ENCODE measurements at regions not wholly inside any gene's neighbourhood (a gene's known extent, or its start where the extent isn't known, plus 50 kb on each side); places are given as distances from the start of the nearest gene placed in this dataset.

DNA sequence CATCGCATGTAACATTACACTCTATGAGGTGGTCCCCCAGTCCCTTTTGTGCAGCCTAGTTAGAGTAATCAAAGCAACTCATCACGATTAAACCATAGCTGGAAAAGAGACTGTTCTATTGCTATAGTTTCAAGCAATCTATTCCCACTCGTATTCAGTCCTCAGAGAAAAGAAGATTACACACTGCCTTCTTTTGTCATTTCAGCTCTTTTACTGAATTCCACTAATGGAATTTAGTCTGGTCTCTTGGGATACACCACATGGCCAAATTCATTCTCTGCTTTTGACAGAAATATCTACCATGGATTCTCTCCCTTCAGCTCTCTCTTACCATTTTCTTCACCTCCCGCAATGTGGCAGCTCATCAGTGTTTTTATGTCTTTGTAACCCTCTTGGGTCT, 108.9 kb upstream of the HDAC9 start:
- DNase-seq (ENCODE audit: low spot score): no peak
- TF ChIP-seq, protein P1, sequence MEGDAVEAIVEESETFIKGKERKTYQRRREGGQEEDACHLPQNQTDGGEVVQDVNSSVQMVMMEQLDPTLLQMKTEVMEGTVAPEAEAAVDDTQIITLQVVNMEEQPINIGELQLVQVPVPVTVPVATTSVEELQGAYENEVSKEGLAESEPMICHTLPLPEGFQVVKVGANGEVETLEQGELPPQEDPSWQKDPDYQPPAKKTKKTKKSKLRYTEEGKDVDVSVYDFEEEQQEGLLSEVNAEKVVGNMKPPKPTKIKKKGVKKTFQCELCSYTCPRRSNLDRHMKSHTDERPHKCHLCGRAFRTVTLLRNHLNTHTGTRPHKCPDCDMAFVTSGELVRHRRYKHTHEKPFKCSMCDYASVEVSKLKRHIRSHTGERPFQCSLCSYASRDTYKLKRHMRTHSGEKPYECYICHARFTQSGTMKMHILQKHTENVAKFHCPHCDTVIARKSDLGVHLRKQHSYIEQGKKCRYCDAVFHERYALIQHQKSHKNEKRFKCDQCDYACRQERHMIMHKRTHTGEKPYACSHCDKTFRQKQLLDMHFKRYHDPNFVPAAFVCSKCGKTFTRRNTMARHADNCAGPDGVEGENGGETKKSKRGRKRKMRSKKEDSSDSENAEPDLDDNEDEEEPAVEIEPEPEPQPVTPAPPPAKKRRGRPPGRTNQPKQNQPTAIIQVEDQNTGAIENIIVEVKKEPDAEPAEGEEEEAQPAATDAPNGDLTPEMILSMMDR (IDR thresholded peaks at IDR 0.05; ENCODE audit: extremely low read depth, missing control alignments): no peak

DNA sequence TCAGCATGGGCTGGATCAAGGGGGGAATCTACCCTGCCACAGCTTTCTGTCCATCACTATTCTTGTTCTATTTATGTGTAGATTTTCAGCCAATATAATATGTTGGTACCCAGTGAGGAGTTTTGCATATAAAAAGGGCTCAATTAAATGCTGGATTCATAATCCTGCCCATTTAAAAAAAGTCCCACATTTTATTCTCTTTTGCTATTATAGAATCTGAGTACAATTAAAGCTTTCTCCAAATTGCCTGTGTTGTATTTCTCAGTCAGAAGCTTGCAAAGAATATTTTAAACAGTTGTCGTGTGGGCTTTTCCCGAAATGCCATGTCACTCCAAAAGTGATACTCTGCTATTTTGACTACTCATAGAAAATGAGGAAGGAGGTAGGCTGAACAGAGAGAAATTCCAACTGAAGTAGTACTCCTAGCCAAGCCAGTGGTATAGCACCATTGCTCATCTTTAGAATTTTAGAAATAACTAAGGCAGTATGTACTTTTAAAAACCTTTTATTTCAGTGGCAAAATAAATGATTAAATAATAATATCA, 108.3 kb upstream of the HDAC9 start:
- TF ChIP-seq, protein P1 (IDR thresholded peaks at IDR 0.05; ENCODE audit: extremely low read depth, missing control alignments): no peak
- DNase-seq (ENCODE audit: low spot score): no peak

DNA sequence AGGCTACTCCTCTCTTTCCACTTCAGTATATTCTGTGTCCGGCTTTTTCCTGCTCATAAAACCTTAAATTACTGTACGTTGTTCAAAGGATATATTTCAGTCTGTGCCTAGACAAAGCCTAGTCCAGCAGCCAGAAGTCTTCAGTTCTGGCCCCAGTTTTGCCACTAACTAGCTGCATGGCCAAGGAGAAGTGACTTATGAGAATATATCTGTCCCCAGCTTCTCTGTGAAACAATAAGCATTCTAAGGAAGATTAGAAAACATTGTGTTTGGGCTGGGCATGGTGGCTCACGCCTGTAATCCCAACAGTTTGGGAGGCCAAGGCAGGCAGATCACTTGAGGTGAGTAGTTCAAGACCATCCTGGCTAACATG, 105.0 kb upstream of the HDAC9 start:
- TF ChIP-seq, protein P1 (IDR thresholded peaks at IDR 0.05; ENCODE audit: extremely low read depth, missing control alignments): no peak
- DNase-seq (ENCODE audit: low spot score): no peak

DNA sequence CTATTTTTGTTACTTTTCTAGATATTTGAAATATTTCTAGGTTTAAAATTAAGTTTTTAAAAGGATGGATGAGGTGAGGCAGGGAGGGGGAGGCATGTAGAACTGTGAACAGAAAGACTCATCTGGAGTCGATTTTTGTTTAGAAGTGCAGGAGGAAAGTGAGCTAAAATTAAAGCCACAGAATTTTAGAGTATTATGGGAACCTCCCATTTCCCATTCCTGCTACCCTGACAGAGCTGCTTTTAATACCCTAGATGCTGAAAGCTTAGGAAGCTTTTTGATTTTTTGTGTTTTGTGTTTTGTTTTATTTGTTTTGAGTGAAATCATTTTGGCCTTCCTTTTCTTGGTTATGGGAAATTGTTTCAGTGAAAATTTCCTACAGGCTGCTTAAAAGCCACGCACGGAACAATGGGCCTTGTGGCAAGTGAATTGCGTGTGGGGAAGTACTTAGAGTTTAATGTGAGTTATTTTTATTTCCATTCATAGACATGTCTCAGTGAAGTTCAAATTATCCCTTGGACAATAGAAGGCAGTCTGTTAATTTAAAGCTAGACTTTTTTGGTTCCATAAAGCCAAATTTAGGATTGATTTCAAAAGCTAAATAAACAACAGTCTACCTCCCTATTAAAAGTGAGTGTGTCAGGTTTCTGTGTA, 102.0 kb upstream of the HDAC9 start:
- TF ChIP-seq, protein P1 (IDR thresholded peaks at IDR 0.05; ENCODE audit: extremely low read depth, missing control alignments): no peak
- DNase-seq (ENCODE audit: low spot score): no peak

DNA sequence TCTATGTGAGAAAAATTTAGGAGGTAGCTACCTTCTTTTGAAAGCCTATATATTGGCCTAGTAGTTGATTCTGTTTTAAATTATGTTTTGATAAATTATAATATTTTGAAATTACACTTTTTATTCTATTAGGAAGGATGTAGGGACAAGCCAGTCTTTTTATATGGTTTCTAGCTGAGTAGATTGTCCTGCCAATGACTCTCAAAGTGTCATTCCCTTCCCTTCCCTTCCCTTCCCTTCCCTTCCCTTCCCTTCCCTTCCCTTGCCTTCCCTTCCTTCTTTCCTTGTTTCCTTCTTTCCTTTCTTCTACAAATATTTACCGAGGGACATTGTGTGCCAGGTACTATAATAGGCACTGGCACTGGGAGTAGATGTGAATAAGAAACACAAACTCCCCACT, 99.7 kb upstream of the HDAC9 start:
- TF ChIP-seq, protein P1 (IDR thresholded peaks at IDR 0.05; ENCODE audit: extremely low read depth, missing control alignments): no peak
- no peak for DNase-seq (ENCODE audit: low spot score)

DNA sequence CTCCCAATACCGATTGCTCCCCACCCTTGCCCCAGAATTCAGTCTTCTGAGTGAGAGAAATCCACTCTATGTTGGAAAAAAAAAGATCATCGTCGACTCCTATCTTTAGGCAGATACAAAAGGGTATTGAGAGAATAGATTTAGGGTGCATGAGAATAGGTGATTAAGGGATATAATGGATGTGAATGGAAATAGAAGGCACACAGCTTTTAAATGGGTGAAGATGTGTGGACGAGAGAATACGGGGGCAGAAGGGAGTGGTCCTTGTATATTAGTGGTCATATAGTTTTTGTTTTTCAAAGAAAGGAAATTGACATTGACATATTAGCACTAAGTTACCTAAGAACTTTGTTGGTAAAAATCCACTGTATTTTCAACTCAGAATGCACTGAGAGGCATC, 98.6 kb upstream of the HDAC9 start:
- no peak for DNase-seq (ENCODE audit: low spot score)
- TF ChIP-seq, protein P1 (IDR thresholded peaks at IDR 0.05; ENCODE audit: extremely low read depth, missing control alignments): no peak

DNA sequence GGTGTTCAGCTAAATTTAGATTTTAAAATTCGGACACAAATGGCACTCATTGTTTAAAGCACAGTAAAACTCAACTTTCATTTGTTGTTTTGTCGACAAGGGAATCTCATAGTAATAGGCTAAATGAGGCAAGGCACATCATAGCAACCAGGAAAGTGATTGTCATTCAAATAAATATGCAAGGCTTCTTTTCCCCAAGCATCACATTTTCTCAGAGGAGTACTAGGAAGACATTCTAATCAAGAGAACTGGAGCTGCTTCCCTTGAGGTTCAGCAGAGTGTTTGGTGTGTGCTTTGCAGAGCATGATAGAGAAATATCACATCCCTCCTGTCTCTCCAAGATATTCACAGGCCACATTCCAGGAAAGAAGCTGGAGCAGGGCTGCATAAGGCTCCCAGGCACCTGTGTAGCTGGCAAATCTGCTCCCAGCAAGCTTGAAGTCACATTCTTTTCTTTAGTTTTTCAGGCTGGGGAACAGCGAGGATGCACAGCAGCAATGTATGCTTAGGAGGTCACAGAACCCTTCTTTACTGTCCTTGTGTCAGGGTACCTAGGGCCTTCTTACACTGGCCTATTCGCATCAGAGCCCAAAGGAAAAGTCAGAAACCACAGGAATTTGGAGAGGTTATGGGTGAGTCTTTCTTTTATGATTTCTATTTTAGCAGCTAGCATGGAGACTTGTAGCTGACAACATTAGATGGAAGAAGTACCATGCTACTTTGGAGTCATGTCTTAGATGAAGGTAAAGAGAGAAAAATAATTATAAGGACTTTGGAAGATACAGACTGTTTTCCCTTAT, 95.9 kb upstream of the HDAC9 start:
- no peak for DNase-seq (ENCODE audit: low spot score)
- TF ChIP-seq, protein P1 (IDR thresholded peaks at IDR 0.05; ENCODE audit: extremely low read depth, missing control alignments): no peak
